WTC11 (cell line): ENCODE measurements at regions not wholly inside any gene's neighbourhood (a gene's known extent, or its start where the extent isn't known, plus 50 kb on each side); places are given as distances from the start of the nearest gene placed in this dataset.

ENCODE experiments used
- CREB1 ChIP-seq: sonication (generic); formaldehyde crosslinking; IDR thresholded peaks from 2 replicates; pipeline ENCODE4 v1.8.0; 2023; ENCODE audit warnings: mild to moderate bottlenecking, missing genetic modification reagents
- E2F1 ChIP-seq: sonication (generic); formaldehyde crosslinking; IDR thresholded peaks from 2 replicates; pipeline ENCODE4 v1.8.0; 2022; ENCODE audit warnings: mild to moderate bottlenecking, missing genetic modification reagents
- EMX1 ChIP-seq: fragments of 250-450 bp; sonication (Bioruptor Pico); IDR thresholded peaks from 2 replicates; pipeline ENCODE4 v1.8.0; 2021; ENCODE audit warnings: mild to moderate bottlenecking
- RELA ChIP-seq: sonication (generic); formaldehyde crosslinking; IDR thresholded peaks from 2 replicates; pipeline ENCODE4 v1.8.1; 2022; ENCODE audit warnings: missing genetic modification reagents, mild to moderate bottlenecking, borderline replicate concordance
- TF ChIP-seq, protein P1 (sequence below): fragments of 200-600 bp; IDR thresholded peaks from 2 replicates; pipeline ENCODE4 v1.8.0; 2022; ENCODE audit warnings: antibody characterized with exemption

DNA sequence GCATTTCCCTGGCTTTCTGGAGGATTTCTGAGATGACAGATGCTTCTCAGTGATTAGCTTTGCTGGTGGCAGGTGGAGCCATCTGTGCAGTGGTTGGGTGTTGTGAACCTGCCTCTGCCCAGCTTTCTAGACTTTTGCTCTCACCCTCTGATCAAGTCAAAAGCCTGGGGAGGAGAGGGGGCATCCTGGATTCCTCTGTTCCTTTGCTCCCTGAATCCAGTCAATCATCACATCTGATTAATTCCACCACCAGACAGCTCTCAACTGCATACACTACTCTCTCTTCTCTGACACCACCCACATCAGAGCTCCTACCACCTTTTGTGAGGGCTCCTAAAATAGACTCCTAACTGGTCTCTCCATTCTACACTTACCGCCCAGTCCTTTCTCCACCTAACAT, 283.5 kb downstream of the WDR11 start:
- TF ChIP-seq EMX1 (CRISPR knock-in tag) (no peak), CREB1 (CRISPR knock-in tag) (no peak), RELA (no peak), E2F1 (CRISPR knock-in tag) (no peak)
- TF ChIP-seq, protein P1, sequence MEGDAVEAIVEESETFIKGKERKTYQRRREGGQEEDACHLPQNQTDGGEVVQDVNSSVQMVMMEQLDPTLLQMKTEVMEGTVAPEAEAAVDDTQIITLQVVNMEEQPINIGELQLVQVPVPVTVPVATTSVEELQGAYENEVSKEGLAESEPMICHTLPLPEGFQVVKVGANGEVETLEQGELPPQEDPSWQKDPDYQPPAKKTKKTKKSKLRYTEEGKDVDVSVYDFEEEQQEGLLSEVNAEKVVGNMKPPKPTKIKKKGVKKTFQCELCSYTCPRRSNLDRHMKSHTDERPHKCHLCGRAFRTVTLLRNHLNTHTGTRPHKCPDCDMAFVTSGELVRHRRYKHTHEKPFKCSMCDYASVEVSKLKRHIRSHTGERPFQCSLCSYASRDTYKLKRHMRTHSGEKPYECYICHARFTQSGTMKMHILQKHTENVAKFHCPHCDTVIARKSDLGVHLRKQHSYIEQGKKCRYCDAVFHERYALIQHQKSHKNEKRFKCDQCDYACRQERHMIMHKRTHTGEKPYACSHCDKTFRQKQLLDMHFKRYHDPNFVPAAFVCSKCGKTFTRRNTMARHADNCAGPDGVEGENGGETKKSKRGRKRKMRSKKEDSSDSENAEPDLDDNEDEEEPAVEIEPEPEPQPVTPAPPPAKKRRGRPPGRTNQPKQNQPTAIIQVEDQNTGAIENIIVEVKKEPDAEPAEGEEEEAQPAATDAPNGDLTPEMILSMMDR = no peak
